ENCODE measurements at regions not wholly inside any gene's neighbourhood (a gene's known extent, or its start where the extent isn't known, plus 50 kb on each side); places are given as distances from the start of the nearest gene placed in this dataset.

- TF ChIP-seq CTCF (IDR thresholded peaks at IDR 0.05), result no peak
- TF ChIP-seq POLR2A (IDR thresholded peaks at IDR 0.05), result no peak
Measured at GRCh38 chr1:115426231-115426771, 88.3 kb upstream of the NGF start.
